LHCN-M2 (cell line): ENCODE measurements at regions not wholly inside any gene's neighbourhood (a gene's known extent, or its start where the extent isn't known, plus 50 kb on each side); places are given as distances from the start of the nearest gene placed in this dataset.

Experiments
- DNase-seq: peaks from one replicate; pipeline ENCODE4 v3.0.0-alpha.2; 2012; ENCODE audit warnings: low read depth

GRCh38 chr10:78752708-78753107 is 316.1 kb upstream of the ZMIZ1 start:
- DNase-seq = no peak

GRCh38 chr10:78754269-78755062 is 314.3 kb upstream of the ZMIZ1 start:
- peak; percentile 41 for DNase-seq

- no peak for DNase-seq
Observed at GRCh38 chr10:78755063-78755701, 313.6 kb upstream of the ZMIZ1 start.

GRCh38 chr10:78755877-78756455 is 312.8 kb upstream of the ZMIZ1 start:
- no peak for DNase-seq

GRCh38 chr10:78756604-78757343 is 312.0 kb upstream of the ZMIZ1 start:
- DNase-seq = peak; percentile 93

- DNase-seq = peak; percentile 26
Observed at GRCh38 chr10:78757344-78757925, 311.3 kb upstream of the ZMIZ1 start.

GRCh38 chr10:78758176-78758575 is 310.6 kb upstream of the ZMIZ1 start:
- DNase-seq = no peak

GRCh38 chr10:78759456-78760120 is 309.2 kb upstream of the ZMIZ1 start:
- DNase-seq = no peak

- no peak for DNase-seq
Observed at GRCh38 chr10:78760463-78761310, 308.1 kb upstream of the ZMIZ1 start.

- DNase-seq = no peak
Observed at GRCh38 chr10:78761311-78761781, 307.4 kb upstream of the ZMIZ1 start.

- DNase-seq = no peak
Observed at GRCh38 chr10:78762086-78762630, 306.6 kb upstream of the ZMIZ1 start.

- DNase-seq = no peak
Observed at GRCh38 chr10:78763234-78763633, 305.5 kb upstream of the ZMIZ1 start.

- DNase-seq = no peak
Observed at GRCh38 chr10:78763651-78764395, 304.9 kb upstream of the ZMIZ1 start.

GRCh38 chr10:78764436-78764835 is 304.3 kb upstream of the ZMIZ1 start:
- no peak for DNase-seq

- no peak for DNase-seq
Observed at GRCh38 chr10:78764846-78765430, 303.8 kb upstream of the ZMIZ1 start.

- DNase-seq = no peak
Observed at GRCh38 chr10:78765726-78766335, 302.9 kb upstream of the ZMIZ1 start.

GRCh38 chr10:78766603-78767002 is 302.2 kb upstream of the ZMIZ1 start:
- no peak for DNase-seq
